ENCODE measurements at regions not wholly inside any gene's neighbourhood (a gene's known extent, or its start where the extent isn't known, plus 50 kb on each side); places are given as distances from the start of the nearest gene placed in this dataset.

- H3K27me3 ChIP-seq (ENCODE audit: insufficient read depth, poor library complexity, severe bottlenecking), result peaks cover 87% of the 10 kb centered on the region
- DNase-seq (ENCODE audit: low read depth in 1 of 2, low spot score in 1 of 2), result no peak
- no peak for TF ChIP-seq REST (IDR thresholded peaks at IDR 0.05; ENCODE audit: insufficient replicate concordance, low read depth)
- no peak for TF ChIP-seq GABPA (IDR thresholded peaks at IDR 0.05; ENCODE audit: low read depth)
- no peak for TF ChIP-seq POLR2AphosphoS5 (IDR thresholded peaks at IDR 0.05; ENCODE audit: low read depth)
- no peak overlapping the region for H3K27ac ChIP-seq (replicated peaks)
- H3K4me3 ChIP-seq (replicated peaks; ENCODE audit: insufficient read depth, low read length), result peak overlapping the region; percentile 48
Measured at GRCh38 chr11:43579919-43580276, 100.6 kb upstream of the HSD17B12 start.

GRCh38 chr11:43580735-43581369, 99.7 kb upstream of the HSD17B12 start:
- H3K27me3 ChIP-seq (ENCODE audit: insufficient read depth, poor library complexity, severe bottlenecking), result peaks cover 77% of the 10 kb centered on the region
- no peak overlapping the region for H3K27ac ChIP-seq (replicated peaks)
- H3K4me3 ChIP-seq (replicated peaks; ENCODE audit: insufficient read depth, low read length), result peak overlapping the region; percentile 12; the same call in 1 of the 2 replicates
- no peak for DNase-seq (ENCODE audit: low read depth in 1 of 2, low spot score in 1 of 2)
- TF ChIP-seq CTCF (IDR thresholded peaks at IDR 0.05; ENCODE audit: insufficient read depth, low read length) (no peak), SPI1 (IDR thresholded peaks at IDR 0.05; ENCODE audit: borderline replicate concordance, low read depth) (no peak), POLR2AphosphoS5 (IDR thresholded peaks at IDR 0.05; ENCODE audit: low read depth) (no peak), GABPA (IDR thresholded peaks at IDR 0.05; ENCODE audit: low read depth) (no peak), REST (IDR thresholded peaks at IDR 0.05; ENCODE audit: insufficient replicate concordance, low read depth) (no peak)

- no peak for TF ChIP-seq CTCF (IDR thresholded peaks at IDR 0.05; ENCODE audit: insufficient read depth, low read length)
- DNase-seq (ENCODE audit: low read depth in 1 of 2, low spot score in 1 of 2), result no peak
- H3K27ac ChIP-seq (replicated peaks), result no peak overlapping the region
- H3K27me3 ChIP-seq (ENCODE audit: insufficient read depth, poor library complexity, severe bottlenecking), result peaks cover 71% of the 10 kb centered on the region
- H3K4me3 ChIP-seq (replicated peaks; ENCODE audit: insufficient read depth, low read length), result 0 out of 2 replicates have a peak overlapping the region, but pooled peaks have one; percentile 6
Measured at GRCh38 chr11:43581370-43582023, 99.0 kb upstream of the HSD17B12 start.

GRCh38 chr11:43582024-43582862, 98.3 kb upstream of the HSD17B12 start:
- Histone ChIP-seq H3K27ac (replicated peaks) (no peak overlapping the region), H3K27me3 (ENCODE audit: insufficient read depth, poor library complexity, severe bottlenecking) (peaks cover 63% of the 10 kb centered on the region), H3K4me3 (replicated peaks; ENCODE audit: insufficient read depth, low read length) (no peak overlapping the region)
- TF ChIP-seq POLR2AphosphoS5 (IDR thresholded peaks at IDR 0.05; ENCODE audit: low read depth) (no peak), SPI1 (IDR thresholded peaks at IDR 0.05; ENCODE audit: borderline replicate concordance, low read depth) (no peak), GABPA (IDR thresholded peaks at IDR 0.05; ENCODE audit: low read depth) (no peak), REST (IDR thresholded peaks at IDR 0.05; ENCODE audit: insufficient replicate concordance, low read depth) (no peak), CTCF (IDR thresholded peaks at IDR 0.05; ENCODE audit: insufficient read depth, low read length) (no peak)
- no peak for DNase-seq (ENCODE audit: low read depth in 1 of 2, low spot score in 1 of 2)
